ENCODE measurements at regions not wholly inside any gene's neighbourhood (a gene's known extent, or its start where the extent isn't known, plus 50 kb on each side); places are given as distances from the start of the nearest gene placed in this dataset.
"Not testable (repeated sequence)": the region's sequence is repeated elsewhere in the genome, so short reads cannot be mapped to it uniquely, and the experiment has no call there.

DNA sequence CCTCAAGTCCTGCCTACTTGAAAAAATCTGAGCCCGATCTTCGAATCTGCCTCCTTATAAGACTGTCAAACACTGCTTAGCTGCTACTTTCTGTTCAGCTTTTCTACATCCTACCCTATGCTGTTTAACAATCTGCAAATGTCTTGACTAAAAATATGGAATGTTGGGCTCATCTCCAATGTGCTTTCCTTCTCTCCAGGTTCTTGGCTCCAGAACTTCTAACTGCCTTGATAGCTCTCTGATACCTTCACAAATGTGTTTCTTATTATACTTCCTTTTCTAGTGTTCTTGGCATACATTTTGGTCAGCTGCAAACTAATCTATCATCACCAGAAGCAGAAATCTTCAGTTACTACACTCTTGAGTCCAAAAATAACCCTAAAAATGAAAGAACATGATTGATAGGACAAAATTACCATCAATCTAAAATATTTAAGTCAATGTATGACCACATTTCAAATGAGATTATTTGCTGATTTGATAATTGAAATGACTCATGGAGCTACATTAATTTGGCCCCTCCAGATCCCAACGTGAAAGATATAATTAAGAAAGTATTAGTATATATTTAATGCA, 372.3 kb upstream of the MON1B start:
- no peak for DNase-seq

DNA sequence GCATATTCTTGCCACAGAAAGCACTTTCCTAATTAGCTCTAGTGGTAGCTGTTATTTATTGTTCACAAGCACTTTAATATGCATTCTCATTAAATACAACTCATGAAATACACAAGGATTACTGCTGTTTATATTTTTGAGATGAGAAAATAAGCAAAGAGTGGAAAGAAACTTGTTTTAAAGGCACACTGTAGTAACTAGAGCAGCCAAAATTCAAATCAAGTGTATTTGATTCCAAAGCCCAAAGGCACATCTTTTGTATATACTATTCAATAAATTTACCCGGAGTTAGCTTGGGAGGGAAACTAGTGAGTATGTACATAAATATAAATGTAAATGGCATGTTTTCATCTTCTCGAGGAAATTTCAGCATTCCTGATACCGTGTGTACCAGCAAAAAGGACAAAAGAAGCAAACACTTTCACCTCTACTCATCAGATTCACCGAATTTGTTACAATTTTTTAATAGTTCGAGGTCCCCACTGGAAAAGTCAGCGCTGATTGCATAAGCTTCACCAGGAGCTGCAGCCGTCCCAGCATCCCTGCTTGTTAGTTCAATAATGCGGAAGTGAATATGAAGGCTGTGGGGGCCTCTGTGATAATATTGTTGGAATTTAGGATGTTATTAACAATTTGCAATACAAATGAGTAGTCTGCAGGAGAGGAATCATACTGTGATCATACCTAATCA, 371.6 kb upstream of the MON1B start:
- no peak for DNase-seq

DNA sequence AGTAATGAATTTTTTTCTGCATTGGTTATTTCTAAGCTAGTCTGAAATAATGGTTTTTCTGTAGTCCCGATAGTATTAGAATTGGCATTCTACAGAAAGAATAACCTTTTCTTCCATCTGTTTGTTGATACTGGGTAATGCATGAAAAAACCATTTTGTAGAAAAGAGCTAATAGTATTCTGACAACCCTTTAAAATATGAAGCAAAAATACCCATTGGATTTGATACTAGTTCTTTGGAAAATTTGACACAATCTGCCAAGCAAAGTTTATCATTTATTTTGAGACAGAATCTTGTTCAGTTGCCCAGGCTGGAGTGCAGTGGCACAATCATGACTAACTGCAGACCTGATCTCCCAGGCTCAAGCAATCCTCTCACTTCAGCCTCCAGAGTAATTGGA, 366.8 kb upstream of the MON1B start:
- no peak for DNase-seq

DNA sequence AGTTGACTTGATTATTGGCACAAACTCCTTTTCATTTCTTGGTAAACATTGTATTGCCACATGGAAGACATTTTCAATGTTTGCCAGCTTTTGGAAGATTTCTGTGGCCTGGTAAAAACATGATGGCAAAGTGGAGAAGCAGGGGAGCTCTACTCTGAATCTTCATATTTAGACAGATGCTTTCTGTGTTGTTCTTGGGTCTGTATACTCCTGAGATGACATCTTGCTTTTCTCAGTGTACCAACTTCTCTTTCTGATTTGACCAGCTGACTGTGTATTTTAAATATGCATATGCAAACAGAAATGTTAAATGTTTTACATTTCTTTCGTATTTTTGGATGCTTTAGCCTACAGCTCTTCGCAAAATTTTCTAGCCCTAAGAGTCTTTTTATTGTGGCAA, 366.2 kb upstream of the MON1B start:
- DNase-seq: no peak

DNA sequence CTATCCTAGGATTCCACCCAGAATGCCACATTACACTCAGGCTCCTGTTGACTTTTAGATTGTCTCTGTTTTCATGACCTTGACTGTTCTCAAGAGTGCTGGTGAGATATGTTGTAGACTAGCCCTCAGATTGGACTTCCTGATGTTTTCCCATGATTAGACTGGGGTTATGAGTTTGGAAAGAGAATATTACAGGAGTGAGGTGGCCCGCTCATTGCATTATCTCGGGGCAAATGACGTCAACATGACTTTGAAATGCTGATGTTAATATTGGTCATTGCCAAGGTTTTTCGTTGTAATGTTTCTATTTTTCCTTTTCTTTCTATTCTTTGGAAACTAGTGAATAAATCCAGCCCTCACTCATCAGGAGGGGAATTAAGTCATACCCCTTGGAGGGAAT, 355.7 kb upstream of the MON1B start:
- no peak for DNase-seq

DNA sequence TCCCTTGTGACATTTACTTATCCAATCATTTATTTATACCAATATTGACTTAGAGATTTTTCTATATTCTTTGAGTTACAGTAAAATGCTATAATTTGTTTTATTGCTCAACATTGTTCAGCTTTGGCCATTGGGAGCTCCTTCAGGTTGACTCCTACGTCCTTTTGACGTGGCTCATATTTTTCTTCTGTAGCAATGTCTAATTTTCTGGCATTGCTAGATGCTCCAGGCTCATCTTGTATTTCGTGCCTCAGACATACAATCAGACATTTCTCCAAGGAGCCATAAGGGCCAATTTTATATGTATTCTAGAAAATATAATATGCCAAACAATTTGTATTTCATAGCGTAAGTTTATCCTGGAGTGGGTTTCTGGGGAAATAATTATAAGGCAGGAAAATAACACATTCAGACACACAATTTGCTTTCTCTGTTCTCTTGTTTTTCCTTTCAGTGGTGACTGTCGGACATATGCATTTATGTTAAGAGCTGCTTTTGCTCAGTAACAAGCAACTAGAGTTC, 355.1 kb upstream of the MON1B start:
- DNase-seq: no peak

DNA sequence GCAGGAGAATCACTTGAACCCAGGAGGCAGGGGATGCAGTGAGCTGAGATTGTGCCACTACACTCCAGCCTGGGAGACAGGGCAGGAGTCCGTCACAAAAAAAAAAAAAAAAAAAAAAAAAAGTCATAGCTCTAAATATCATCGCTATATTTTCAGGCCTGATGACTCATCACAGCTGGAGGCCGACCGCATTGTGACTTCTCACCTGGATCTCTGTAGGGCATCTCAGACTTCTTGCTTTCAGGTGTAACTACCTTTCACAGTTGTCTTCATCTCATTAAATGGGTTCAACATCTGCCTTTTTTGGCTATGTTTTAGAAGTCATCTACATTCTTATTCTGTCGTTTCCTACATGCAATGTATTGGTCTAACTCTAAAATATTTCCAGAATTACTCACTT, 353.1 kb upstream of the MON1B start:
- no peak for DNase-seq

DNA sequence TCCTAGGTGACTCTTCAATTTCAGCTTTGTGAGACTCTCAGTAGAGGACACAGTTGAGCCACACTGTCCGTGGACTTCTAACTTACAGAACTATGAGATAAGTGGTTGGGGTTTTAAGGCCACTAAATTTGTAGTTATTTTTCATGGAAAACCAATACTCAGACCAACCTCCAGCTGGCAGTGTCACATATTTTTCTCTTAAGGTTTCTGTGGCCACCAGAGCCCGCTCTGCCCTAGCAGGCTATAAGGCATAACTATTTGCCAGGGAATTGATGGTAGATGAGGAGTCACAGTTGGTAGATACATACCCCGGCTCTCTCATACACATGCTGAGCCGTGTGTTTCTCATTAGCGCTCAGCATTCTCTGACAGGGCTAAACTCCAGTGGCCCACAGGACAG, 336.8 kb upstream of the MON1B start:
- DNase-seq: no peak

DNA sequence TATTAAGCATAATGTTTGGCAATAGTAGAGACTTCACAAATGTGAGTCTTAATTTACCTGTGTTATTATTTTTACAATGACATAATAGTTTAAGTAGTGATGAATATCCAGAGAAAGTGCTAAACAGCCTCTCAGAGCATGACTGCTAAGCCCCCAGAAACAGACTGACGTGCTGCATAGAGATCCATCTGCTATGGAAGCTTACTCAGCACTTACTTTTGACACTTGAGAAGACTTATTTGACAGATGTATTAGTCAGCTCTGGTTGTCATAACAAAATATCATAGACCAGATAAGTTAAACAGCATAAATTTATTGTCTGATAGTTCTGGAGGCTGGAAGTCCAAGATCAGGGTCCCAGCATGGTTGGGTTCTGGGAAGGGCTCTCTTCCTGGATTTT, 334.9 kb upstream of the MON1B start:
- no peak for DNase-seq

DNA sequence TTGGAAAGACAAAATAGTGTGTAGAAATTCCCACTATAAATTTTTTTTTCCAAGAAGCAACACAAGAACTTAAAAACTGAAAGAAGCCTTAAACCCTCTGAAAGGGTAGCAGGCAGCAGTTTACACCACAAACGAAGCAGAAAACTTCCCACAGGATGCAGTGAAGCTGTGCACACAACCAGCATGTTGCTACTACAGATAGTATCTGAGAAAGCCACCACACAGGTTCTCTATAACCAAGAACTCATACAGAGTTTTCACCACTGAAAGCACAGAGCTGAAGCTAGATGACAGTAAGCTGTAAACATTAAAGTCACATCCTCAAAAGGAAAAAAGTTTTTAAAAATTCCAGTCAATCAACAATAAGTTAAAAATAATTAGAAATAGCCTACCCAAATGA, 333.6 kb upstream of the MON1B start:
- no peak for DNase-seq

DNA sequence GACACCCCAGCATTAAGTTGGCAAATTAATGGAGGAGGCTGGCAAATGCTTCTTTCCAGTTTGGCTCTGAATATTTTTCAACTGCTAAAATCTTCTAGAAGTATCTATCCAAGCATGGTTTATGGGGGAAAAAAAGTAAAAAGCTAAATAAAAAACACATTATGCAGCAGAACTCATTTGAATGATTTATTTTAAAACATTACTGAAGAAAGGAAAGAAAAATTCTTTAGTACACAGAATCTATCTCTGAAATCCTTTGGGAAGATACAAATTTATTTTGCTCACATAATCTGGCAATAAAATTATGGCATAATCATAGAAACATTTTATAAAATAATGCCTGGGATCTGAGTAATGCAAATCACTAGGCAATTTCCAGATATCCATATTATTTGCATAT, 328.1 kb upstream of the MON1B start:
- no peak for DNase-seq

DNA sequence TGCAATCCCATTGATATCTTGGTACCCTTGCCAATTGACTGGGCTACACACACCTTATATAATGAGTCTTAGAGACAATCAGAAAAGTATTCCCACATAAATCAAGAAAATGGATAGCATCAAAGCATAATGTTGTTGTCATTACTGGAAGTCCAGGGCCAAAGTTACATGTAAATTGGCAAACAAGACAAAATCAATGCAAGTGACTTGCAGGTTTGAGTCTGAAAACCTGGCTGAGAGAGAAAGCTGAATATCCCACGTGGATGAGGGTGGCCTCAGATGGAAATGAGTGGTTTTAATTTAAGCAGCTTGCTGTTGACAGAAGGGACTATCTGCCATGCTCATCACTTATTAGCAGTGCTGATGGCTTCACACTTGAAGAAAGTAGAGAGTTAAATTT, 324.0 kb upstream of the MON1B start:
- no peak for DNase-seq

DNA sequence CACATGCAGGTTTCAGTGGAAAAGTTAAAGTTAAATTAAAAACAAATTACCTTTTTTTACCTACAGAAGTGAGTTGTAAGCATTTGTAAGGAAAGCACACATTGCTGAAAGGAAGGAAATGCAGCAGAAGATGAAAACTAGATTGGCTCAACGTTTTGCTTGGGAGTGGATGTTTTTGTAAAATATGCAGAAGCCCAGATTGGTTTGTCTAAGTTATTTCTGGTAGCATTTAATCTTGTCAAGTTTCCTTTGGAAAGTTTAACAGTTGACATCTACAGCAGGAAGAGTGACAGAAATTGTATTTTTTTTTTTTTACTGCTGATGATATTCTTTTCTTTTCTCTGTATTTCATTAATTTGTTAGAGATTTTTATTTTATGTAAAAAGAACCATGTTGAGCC, 315.1 kb upstream of the MON1B start:
- no peak for DNase-seq

DNA sequence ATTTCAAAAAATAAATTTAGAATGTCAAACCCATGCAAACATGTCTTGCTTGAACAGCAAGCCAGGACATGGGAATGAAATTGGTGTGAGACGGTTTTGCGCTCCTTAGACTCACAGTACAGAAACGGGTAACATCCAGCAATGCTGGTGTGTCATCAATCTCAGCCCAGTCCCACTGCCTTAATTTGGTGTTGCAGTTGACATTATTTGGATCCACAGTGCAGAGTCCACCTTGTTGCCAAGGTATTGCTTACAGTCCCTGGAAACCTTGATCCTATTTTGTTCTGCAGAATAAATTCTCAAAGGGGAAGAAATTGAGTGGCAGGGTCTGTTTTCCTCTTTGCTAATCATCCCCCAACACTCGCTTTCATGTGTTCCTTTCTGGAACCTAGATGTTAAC, 311.6 kb upstream of the MON1B start:
- no peak for DNase-seq

DNA sequence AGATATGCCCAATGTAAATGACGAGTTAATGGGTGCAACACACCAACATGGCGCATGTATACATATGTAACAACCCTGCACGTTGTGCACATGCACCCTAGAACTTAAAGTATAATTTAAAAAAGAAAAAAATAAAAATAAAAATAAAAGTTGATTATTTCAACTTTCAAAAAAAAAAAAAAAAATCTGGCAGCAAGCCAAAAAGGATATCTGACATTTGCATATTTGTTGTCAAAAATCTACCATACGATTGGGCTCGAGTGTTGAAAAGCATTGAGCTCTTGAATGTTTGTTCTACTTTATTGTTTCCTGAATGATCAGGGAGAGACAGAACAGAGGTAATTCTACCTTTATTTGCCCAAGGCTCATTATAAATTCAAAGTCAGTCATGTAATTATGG, 310.5 kb upstream of the MON1B start:
- not testable (repeated sequence) for DNase-seq

DNA sequence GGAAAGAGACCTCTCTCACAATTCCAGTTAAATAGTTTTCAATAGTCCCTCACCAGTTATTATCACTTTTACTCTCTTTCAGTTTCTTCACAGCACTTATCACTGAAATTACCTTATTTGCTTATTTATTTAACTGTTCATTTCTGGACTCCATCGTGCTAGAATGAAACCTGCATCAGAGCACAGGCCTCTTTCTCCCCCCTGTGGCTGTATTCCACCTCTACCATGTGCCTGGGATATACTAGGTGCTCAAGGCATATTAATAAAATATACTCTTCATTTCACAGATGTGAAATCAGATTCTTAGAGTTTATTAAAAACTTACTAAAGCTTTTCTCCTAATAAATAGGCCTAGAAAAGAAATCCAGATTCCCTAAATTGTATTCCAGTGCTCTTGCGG, 308.9 kb upstream of the MON1B start:
- DNase-seq: no peak

DNA sequence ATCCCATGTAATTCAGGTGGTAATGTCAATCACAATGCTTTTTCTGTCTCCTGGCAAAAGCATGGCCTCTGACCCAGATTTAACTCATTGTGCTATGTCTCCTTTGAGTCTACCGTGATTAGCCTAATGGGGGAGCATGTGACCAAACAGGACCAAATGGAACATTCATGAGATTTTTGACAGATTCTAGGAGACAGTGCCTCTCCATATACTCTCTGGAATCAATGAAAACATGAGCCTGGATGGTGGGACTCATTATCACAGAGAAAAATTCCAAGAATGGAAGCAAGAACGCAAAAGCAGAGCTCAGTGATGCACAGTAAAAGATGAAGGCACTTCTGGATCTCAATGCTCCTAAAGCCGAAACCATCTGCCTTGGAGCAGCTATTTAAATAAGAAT, 307.9 kb upstream of the MON1B start:
- no peak for DNase-seq

DNA sequence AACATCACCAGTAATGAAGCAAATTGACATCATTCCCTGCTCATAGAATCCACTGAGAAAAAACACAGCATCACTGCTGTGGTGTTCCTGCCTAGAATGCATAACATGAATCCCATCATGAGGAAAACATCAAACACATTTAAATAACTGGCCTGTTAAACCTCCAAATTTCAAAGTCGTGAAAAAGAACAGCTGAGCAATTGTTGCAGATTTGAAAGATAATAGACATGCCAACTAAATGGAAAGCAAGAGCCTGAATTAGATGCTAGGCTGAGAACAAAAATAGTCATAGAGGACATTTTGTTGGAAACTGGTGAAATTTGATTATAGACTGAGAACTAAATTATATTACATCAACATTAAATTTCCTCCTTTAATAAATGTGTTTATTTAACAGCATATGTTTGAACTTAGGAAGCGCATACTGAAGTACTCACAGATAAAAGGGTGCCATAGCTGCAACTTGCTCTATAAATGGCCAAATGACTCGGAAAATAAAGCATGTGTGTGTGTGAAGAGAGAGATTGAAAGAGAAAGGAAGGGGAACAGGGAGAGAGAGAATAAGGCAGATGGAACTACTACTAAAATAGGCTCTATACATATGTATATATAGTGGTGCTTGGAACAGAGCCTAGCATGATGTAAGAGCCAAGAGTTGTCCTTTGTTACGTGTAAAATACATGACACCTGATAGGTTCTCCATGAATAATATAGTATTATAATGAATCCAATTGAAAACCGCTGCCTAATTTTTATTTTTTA, 305.0 kb upstream of the MON1B start:
- DNase-seq: no peak

DNA sequence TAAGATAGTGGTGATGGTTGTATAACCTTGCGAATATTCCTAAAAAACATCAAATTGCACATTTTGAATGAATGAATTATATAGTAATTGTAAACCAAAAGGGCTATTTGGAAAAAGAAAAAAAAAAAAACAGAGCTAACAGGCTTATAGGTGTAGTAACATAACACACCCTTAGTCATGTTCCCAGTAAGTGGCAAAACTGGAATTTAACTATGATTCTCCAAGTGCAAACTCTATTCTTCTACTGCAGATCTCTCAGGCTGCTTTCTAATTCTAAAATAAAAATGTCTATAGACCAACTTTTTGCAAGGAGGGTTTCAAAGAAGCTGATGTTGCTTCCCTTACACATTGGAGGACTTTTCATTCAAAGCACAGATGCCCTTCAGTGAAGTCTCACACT, 293.2 kb upstream of the MON1B start:
- DNase-seq: no peak

DNA sequence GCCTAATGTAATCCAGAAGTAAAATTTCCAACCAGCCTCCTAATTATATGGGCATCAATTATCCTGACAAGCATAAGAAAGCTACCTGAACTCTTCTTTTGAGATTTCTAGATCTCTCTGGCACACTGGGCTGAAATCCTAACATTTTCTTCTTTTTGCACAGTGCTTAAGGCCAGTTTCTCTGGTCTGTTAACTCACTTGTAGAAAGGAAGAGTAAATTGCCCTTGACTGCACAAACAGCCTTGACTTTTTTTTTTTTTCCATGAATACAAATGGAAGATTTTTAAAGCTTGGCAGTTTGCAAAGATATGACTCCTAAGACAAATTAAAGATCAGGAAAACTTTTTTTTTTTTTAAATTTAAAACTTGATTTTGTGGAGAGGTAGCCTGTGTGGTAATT, 291.2 kb upstream of the MON1B start:
- no peak for DNase-seq

DNA sequence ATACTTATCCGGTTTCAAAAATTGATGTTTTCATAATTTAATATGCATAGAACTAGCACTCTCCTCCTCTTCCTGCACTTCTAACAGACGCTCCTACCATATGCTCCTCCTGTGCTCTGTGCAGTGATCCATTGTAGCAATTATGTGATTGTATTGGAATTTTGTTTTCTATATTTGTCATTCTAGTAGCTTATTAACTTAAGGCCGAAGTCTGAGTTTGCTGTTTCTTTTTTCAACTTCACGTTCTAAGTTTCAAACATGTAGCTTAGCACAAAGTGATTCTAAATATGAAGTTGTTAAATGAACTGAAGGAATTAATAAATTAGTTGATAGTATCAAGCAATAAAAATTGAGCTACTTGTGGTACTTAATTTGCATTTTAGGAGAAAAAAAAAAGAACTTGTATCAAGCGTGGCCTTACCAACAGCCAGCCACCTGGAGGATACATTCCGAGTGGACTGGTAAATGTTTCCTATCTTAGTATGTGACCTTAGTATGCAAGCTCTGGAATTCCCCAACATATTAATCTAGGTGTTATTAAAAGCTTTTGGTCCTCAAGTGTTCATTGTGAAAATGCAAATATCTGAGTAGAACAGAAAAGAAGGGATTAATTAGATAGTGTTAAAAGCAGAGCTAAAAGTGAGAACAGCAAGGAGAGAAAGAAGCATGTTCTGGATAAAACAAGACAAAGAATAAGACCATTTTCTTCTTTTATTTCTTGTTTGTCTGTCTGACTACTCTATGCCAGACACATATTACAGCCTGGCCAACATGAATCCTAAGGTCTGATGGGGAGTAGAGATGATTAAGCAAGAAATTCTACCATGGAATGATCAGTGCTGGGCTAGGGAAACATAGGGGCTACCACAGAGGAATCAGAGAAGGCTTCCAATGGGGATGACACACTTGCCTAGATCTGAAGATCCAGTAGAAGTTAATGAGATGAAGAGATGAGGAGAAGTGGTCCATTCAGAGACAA, 290.4 kb upstream of the MON1B start:
- no peak for DNase-seq

DNA sequence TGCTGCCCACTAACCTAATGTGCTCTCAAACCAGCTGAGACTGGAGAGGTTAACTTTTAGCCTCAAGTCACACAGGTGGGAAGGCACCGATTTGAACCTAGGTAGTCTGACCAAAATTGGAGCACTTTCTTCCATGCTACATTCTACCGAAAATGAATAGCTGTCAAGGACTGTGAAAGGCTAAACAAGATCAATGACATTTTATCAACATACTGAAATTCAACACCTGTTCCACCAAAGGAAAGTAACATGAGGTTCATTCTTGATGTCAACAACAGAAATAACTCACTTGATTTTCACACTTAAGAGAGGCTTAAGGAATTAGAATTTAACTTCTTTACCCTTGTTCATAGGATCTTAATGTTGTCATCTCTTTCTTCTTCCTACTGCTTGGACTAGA, 284.4 kb upstream of the MON1B start:
- DNase-seq: no peak

DNA sequence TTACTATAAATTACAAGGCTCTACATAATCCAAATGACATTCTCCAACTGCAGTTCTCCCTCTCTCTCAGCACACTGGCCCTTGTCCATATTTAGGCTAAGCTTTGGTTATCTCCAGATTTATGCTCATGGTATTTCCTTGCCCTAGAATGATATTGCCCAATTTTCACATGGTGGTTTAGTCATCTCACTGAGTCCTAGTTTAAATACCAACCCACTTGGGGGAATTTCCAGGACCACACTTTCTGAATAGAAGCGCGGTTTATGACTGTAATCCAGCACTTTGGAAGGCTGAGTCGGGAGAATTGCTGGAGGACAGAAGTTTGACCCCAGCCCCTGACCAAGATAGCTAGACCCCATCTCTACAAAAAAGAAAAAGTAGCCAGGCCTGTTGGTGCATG, 280.1 kb upstream of the MON1B start:
- no peak for DNase-seq
